Brain microvascular endothelial cell (primary cell): ENCODE measurements at regions not wholly inside any gene's neighbourhood (a gene's known extent, or its start where the extent isn't known, plus 50 kb on each side); places are given as distances from the start of the nearest gene placed in this dataset.

Experiments used
- DNase-seq: peaks from one replicate; pipeline ENCODE4 v3.0.0-alpha.2; 2020
- H3K27ac ChIP-seq: fragments of 250-450 bp; sonication (Bioruptor Pico); 2 replicates; pipeline ENCODE4 v1.5.1; 2020; ENCODE audit warnings: mild to moderate bottlenecking, moderate library complexity
- H3K27me3 ChIP-seq: fragments of 250-450 bp; sonication (Bioruptor Pico); replicated peaks from 2 replicates; pipeline ENCODE4 v1.5.1; 2020; ENCODE audit warnings: mild to moderate bottlenecking
- H3K36me3 ChIP-seq: fragments of 250-450 bp; sonication (Bioruptor Pico); replicated peaks from 2 replicates; pipeline ENCODE4 v1.5.1; 2020; ENCODE audit warnings: mild to moderate bottlenecking
- H3K4me3 ChIP-seq: 2 replicates; pipeline ENCODE4 v1.5.1; 2011; ENCODE audit warnings: low read depth, mild to moderate bottlenecking, control low read depth, low read length, moderate library complexity
- CTCF ChIP-seq: IDR thresholded peaks from 2 replicates; pipeline ENCODE4 v1.5.1; 2011; ENCODE audit warnings: low read depth, mild to moderate bottlenecking, moderate library complexity, low read length, control low read depth, inconsistent platforms; ENCODE audit errors: missing control alignments
- in situ Hi-C: cut with HindIII; loops from 2 replicates; pipeline ENCODE4 v1.10.0; 2017; ENCODE audit warnings: low sequenced_read_pairs, low pct_ligation_motif_present

GRCh38 chr18:61953161-61953560 lies 60.4 kb upstream of the RNF152 start:
- H3K27me3 ChIP-seq: no peaks in the 10 kb centered on the region
- H3K4me3 ChIP-seq: no peak overlapping the region
- peak overlapping the region; percentile 41 for H3K27ac ChIP-seq
- H3K36me3 ChIP-seq: no peaks in the 10 kb centered on the region
- in situ Hi-C loops: no loop called here
- no peak for TF ChIP-seq CTCF
- no peak for DNase-seq

GRCh38 chr18:61951396-61951795 lies 58.6 kb upstream of the RNF152 start:
- in situ Hi-C loops: no loop called here
- DNase-seq: no peak
- no peak for TF ChIP-seq CTCF
- Histone ChIP-seq H3K36me3 (no peaks in the 10 kb centered on the region), H3K4me3 (no peak overlapping the region), H3K27me3 (no peaks in the 10 kb centered on the region), H3K27ac (peak overlapping the region; percentile 89)

- H3K27ac ChIP-seq: peak overlapping the region; percentile 51
- TF ChIP-seq CTCF: no peak
These were observed 57.6 kb upstream of the RNF152 start for GRCh38 chr18:61950371-61950770.

GRCh38 chr18:61949946-61950345 lies 57.1 kb upstream of the RNF152 start:
- H3K4me3 ChIP-seq: no peak overlapping the region
- DNase-seq: peak; percentile 79
- H3K27ac ChIP-seq: peak overlapping the region; percentile 51
- no peaks in the 10 kb centered on the region for H3K36me3 ChIP-seq
- in situ Hi-C loops: no loop called here
- no peaks in the 10 kb centered on the region for H3K27me3 ChIP-seq
- no peak for TF ChIP-seq CTCF

More at GRCh38 chr18:61950371-61950770, 57.6 kb upstream of the RNF152 start:
- in situ Hi-C loops: no loop called here
- DNase-seq: no peak
- no peaks in the 10 kb centered on the region for H3K27me3 ChIP-seq
- H3K4me3 ChIP-seq: no peak overlapping the region
- no peaks in the 10 kb centered on the region for H3K36me3 ChIP-seq

- Histone ChIP-seq H3K27me3 (no peaks in the 10 kb centered on the region), H3K27ac (peak overlapping the region; percentile 39), H3K36me3 (no peaks in the 10 kb centered on the region), H3K4me3 (no peak overlapping the region)
- no peak for TF ChIP-seq CTCF
- in situ Hi-C loops: no loop called here
- DNase-seq: no peak
These were observed 56.1 kb upstream of the RNF152 start for GRCh38 chr18:61948846-61949438.

GRCh38 chr18:61948281-61948741 lies 55.5 kb upstream of the RNF152 start:
- in situ Hi-C loops: no loop called here
- DNase-seq: peak; percentile 24
- Histone ChIP-seq H3K36me3 (no peaks in the 10 kb centered on the region), H3K27ac (peak overlapping the region; percentile 39), H3K4me3 (no peak overlapping the region), H3K27me3 (no peaks in the 10 kb centered on the region)
- no peak for TF ChIP-seq CTCF
